ENCODE measurements at regions not wholly inside any gene's neighbourhood (a gene's known extent, or its start where the extent isn't known, plus 50 kb on each side); places are given as distances from the start of the nearest gene placed in this dataset.

DNA sequence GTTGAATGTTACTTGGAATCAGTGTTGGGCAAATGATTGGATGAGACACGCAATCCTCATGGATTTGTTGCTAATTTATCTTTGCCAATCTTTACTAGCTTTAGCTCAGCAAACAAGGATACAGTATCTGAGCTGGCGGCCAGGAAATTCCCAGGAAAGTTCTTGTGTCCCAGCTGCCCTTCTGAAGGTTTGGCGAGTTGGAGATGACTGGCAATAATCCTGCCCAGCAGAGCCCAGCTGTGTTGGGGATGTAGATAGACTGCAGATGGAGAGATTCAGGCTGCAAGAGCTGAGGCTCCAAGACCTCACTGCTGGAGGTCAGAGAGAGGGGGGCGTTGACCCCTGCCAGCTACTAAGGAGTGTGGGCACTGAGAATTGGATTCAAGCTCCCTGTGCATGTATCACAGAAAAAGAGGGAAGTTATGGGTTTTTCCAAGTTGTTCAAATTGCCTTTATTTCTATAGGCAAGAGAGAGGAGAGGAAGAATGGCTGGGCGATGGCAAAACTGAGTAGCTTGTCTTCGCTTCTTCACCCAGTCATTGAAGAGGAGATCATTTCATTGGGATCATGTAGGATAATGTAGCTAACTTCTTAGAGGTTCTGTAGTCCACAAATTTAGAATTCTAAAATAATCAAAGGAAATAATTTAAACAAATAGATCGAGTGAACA lies 506.8 kb upstream of the LRATD1 start:
- DNase-seq: no peak

- no peak for DNase-seq
Observed at GRCh38 chr2:14126846-14127245, 505.7 kb upstream of the LRATD1 start.

- DNase-seq: no peak
Observed at GRCh38 chr2:14127765-14128164, 504.8 kb upstream of the LRATD1 start.

DNA sequence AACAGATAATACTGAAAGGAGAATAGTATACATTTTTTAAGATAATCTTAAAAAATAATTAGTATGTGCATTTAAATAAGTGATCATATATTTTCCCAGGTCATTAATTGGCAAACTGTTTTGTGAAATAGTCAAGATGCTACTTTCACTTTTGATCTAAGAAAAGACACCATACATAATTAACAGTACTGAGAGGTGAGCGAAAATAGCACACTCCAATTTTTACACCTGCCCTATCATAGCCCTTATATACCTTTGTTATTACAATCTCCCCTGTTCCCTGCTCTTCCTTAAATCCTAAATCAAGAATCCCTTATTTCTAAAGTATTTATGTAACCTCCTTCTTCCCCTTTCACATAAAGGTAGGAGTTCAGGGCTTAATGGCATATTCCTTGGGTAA lies 500.1 kb upstream of the LRATD1 start:
- DNase-seq: no peak

DNA sequence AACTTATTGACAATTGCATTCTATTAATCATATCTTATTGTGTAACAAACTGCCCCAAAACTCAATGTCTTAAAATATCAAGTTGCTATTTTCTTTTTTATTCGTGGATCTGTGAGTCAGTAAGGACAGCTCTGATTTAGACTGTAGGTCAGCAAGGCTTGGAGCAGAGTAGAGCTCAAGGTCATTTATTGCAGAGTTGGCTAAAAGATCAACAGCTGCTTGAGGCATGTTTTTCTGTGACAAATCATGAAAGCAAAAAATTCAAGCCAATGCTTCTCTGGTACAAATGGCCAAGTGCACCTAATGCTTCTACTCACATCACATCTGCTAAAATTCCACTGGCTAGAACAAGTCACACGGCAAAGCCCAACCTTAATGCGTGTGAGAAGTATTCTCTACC lies 497.7 kb upstream of the LRATD1 start:
- no peak for DNase-seq

- DNase-seq: no peak
Observed at GRCh38 chr2:14136030-14136429, 496.5 kb upstream of the LRATD1 start.

DNA sequence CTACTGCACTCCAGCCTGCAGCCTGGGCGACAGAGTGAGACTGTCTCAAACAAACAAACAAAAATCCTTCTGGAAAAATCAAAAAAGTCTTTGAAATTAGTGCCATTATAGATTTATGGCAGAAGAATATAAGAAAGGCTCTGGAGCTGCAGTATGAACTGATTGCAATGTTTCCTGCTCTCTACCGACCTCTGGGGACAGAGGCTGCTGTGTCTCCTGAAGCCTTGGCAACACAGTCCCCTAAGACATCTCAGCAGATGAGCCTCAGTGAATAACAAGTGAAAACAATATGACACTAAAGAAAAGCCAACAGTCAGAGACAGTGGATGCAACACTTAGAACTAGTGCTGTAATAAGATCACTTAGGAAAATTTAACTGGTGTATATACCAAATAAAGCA lies 494.9 kb upstream of the LRATD1 start:
- no peak for DNase-seq

GRCh38 chr2:14140009-14140550 lies 492.4 kb upstream of the LRATD1 start:
- DNase-seq: no peak

DNA sequence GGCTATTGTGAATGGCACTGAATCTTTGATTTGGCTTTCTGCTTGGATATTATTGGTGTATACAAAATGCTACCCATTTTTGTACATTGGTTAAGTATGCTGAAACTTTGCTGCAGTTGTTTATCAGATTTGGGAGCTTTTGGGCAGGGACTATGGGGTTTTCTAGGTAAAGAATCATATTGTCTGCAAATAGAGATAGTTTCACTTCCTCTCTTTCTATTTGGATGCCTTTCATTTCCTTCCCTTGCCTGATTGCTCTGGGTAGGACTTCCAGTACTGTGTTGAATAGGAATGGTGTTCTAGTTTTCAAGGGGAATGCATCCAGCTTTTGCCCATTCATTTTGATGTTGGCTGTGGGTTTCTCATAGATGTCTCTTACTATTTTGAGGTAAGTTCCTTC lies 489.1 kb upstream of the LRATD1 start:
- DNase-seq: no peak

GRCh38 chr2:14148216-14148615 lies 484.3 kb upstream of the LRATD1 start:
- DNase-seq: no peak

- no peak for DNase-seq
Observed at GRCh38 chr2:14157816-14158215, 474.7 kb upstream of the LRATD1 start.

DNA sequence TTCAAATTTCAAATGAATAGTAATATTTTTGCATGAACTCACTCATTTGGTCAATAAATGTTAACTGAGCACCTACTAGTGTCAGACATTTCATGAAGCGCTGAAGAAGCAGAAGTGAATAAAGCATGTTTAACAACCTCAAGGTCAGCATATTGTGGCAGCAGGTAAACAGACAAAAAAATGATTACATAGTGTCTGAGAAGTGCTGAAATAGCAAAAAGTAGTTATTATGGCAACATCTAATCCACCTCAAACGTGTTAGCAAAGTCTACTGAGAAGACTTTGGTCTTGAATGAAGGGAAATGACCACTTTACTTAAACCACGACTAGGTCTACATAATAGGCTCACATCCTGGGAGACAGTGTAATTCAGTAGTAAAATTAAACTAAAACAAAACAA lies 452.2 kb upstream of the LRATD1 start:
- DNase-seq: no peak

DNA sequence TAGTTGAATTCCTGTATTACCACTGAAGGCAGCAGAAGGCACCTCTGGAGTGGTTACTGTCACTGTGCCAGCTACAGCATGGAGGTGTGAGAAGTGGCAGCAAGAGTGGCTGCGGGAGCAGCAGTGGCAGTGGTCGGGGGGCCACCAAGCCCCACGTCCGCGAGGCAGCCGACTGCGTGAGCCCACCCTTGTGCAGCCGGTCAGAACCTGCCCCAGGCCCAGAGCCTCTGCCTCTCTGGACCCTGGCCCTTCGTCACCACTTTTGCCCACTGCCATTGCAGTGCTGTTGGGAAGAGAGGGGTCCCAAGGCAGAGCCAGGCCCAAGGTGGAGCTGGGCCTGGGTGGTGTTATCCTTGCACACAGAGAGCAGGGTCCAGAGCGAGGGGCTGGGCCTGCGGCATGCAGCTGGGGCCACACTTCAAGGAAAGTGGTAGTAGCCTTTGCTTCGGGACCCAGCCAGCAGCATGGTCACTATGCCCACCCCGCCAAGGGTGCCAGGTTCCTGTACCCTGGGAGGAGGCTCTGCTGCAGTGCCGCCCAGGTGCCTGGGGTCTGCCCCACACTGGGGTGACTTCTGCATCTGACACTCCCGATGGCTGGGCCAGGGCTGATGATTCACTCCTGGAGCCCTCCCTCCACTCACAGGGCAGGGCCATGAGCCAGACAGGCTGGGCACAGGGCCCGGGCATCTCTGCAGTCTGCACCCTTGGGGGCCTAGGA lies 450.1 kb upstream of the LRATD1 start:
- DNase-seq: no peak

- DNase-seq: no peak
Observed at GRCh38 chr2:14185906-14186305, 446.6 kb upstream of the LRATD1 start.

- no peak for DNase-seq
Observed at GRCh38 chr2:14188446-14188845, 444.1 kb upstream of the LRATD1 start.

GRCh38 chr2:14189929-14190328 lies 442.6 kb upstream of the LRATD1 start:
- DNase-seq: no peak

- DNase-seq: no peak
Observed at GRCh38 chr2:14194233-14194632, 438.3 kb upstream of the LRATD1 start.

DNA sequence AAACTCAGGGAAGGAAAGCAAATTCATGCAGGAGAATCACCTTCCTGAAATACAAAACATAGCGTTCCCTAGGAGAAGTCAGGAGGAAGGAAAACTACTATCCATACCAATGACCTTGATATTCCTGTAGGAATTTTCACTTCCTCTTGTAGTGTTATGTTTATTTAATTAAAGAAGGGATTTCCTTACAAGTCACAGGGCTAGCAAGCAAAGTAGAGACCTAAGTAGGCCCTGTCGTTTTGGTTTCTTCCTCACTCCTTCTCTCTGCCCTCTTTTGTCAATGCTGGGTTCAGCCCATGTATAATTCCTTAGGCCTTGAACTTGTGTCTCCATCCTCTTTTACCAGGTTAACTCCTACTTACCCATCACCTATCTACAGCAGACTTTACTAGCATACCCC lies 435.2 kb upstream of the LRATD1 start:
- DNase-seq: no peak

DNA sequence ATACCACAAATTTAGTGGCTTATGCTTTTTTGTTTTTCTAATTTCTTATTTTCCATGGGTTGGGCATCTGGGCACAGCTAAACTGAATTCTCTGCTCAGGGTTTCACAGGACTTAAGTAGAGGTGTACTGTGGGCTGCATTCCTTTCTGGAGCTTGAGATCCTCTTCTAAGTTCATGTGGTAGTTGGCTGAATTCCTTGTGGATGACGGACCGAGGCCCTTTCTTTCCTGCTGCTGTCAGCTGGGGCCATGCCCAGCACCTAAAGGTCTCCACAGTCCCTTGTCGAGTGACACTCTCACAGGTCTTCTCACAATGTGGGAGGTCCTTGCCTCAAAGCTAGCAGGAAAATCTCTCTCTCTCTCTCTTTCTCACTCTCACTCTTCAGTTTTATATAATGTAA lies 433.5 kb upstream of the LRATD1 start:
- DNase-seq: no peak

DNA sequence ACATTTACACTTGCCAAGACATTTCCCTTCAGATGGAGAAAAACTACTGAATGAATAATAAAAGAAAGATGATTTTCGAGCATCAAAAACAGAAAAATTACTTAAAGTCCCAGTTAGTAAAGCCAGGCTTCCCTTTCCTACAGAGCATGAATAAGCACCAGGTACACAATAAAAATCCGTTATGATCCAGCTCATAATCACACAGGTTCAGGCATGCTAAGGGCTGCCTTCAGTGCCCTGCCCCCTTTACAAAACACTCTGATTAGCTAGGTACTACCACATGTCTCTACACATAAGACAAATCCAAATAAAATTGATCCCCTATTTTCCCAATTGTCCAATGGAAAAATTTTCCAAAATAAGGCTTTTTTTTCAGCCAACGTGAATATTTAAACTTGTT lies 413.2 kb upstream of the LRATD1 start:
- DNase-seq: no peak

GRCh38 chr2:14220101-14220500 lies 412.4 kb upstream of the LRATD1 start:
- no peak for DNase-seq

DNA sequence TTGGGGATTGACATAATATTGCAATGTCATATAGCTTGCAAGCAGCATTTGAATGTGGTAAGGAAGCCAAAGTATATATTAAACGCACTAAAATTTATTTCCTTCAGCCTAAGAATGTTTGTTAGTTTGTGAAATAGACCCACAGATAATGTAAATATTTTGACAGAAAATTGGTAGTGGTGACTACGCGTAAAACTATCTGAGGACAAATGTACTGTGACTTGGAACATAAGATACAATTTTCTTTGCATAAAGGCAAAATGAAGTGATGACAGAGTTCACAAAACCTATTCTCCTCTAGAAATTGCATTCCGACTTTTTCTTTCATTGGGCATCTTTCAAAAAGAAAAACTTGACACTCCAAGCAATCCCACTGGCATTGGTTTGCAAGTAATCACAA lies 411.1 kb upstream of the LRATD1 start:
- DNase-seq: no peak

- no peak for DNase-seq
Observed at GRCh38 chr2:14223576-14223975, 408.9 kb upstream of the LRATD1 start.

DNA sequence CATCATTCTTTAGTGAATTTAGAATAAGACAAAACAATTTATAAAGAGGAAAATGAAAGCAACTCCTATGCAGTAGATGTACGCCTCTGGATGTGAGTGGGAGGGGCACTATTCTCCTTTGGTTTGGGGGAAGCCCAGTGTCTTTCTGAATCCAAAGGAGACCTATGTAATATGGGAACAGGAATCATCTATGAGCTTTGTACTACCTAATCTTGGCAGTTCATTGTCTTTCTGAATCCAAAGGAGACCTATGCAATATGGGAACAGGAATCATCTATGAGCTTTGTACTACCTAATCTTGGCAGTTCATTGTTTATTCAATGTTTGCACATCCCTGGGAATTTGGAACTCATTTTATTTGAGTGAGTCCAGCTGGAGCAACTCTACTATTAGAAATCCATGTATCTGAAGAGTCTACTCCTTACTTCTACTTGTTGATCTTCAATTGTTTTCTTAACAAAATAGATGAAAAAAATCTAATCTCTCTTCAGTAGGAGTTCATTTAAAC lies 401.1 kb upstream of the LRATD1 start:
- no peak for DNase-seq
